OCI-LY3 (cell line): ENCODE measurements at regions not wholly inside any gene's neighbourhood (a gene's known extent, or its start where the extent isn't known, plus 50 kb on each side); places are given as distances from the start of the nearest gene placed in this dataset.

Source experiments
- CTCF ChIP-seq: fragments of 200-600, 300-600 bp; sonication (generic); IDR thresholded peaks from 2 replicates; pipeline ENCODE4 v1.5.1; 2014; ENCODE audit warnings: antibody characterized with exemption, low read length, low read depth
- EZH2phosphoT487 ChIP-seq: fragments of 200-600 bp; shearing (Covaris generic); IDR thresholded peaks from 2 replicates; pipeline ENCODE4 v1.6.1; 2018; ENCODE audit warnings: antibody characterized with exemption, mixed run types, low read depth

- TF ChIP-seq CTCF (no peak), EZH2phosphoT487 (no peak)
These were observed 61.6 kb upstream of the LBX1 start for GRCh38 chr10:101290881-101291280.
